Mesenteric fat pad (tissue), 1 donor: ENCODE measurements at regions not wholly inside any gene's neighbourhood (a gene's known extent, or its start where the extent isn't known, plus 50 kb on each side); places are given as distances from the start of the nearest gene placed in this dataset.
"Not testable (repeated sequence)": the region's sequence is repeated elsewhere in the genome, so short reads cannot be mapped to it uniquely, and the experiment has no call there.

ENCODE experiments used
- DNase-seq: peaks from one replicate; pipeline ENCODE4 v3.0.0-alpha.2; 2020; ENCODE audit warnings: low spot score
- donor health status: DM: yes; HTN: yes; CAD: no.

DNA sequence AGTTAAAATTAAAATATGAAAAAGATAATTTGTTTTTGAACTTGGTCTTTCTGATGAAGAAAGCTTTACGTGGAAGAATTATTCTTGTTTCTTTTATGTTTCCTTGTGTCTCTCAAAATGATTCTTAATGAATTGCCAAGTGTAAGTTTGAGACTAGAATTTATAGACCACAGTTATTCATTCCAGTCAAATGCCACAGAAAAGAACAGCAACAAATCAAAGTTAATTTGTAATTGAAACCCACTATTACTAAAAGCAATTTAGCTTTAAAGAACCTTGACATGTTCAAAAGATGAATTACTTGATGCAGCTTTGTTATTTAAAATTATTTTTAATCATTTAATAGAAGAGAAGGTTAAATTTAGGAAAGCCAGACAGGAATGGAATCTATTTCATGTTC lies 1277.7 kb upstream of the NUDT12 start:
- DNase-seq, result no peak

DNA sequence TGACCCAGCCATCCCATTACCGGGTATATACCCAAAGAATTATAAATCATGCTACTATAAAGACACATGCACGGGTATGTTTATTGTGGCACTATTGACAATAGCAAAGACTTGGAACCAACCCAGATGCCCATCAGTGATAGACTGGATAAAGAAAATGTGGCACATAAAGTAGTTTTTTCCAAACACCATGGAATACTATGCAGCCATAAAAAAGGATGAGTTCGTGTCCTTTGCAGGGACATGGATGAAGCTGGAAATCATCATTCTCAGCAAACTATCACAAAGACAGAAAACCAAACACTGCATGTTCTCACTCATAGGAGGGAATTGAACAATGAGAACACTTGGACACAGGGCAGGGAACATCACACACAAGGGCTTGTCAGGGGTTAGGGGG lies 1268.9 kb upstream of the NUDT12 start:
- not testable (repeated sequence) for DNase-seq

DNA sequence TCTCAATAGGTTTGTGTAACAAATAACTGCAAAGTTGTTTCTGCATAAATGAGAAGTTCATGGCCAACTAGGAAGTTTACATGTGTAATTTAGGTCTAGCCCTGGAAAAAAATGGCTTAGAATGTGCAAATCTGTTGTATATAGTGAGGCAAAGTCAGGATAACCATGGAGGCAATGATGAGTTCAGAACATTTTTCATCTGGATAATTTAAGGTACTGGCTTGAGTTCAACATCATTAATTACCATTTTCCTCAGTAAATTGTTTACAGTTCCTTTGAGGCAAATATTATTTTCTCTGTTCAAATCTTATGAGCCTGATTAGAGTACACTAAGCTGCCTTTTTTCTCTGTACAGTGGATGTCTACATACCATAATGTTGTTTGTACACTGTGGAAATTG lies 1259.0 kb upstream of the NUDT12 start:
- DNase-seq, result no peak

DNA sequence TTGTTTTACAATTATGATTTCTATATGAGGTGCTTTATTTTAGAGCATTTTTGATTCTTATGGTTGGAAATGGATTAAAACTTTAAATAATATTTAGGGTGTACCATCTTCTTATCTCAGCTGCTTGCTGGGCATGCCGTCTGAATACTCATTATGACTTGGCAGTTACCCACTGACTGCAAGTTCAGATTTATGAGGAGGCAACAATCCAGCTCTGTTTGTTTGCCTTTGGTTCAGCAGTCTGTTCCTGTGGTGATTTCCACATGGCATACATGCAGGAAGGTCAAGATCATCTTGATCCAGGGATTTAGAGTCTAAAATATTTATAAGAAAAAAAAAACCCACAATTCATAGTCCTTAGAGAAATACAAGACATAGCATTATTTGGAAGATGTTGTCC lies 1254.5 kb upstream of the NUDT12 start:
- DNase-seq, result no peak

DNA sequence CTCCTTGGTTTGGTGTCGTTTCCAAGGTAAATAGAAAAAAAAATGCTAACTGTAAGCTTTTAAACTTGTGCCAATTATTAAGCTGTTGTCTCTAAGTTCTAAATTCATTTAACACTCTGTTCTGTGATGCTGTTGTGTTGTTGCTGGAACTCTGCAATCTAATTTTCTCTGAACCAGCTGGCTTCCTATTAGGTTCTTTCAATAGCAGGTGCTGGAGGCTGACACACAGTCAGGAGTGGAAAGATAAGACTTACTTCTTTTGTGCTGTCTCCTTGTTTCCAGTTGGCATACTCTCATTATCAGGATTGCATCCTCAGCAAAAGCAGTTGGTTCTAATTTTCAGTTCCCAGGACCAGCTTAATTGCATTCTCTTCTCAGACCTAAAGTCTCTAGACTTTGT lies 1252.6 kb upstream of the NUDT12 start:
- DNase-seq, result no peak

DNA sequence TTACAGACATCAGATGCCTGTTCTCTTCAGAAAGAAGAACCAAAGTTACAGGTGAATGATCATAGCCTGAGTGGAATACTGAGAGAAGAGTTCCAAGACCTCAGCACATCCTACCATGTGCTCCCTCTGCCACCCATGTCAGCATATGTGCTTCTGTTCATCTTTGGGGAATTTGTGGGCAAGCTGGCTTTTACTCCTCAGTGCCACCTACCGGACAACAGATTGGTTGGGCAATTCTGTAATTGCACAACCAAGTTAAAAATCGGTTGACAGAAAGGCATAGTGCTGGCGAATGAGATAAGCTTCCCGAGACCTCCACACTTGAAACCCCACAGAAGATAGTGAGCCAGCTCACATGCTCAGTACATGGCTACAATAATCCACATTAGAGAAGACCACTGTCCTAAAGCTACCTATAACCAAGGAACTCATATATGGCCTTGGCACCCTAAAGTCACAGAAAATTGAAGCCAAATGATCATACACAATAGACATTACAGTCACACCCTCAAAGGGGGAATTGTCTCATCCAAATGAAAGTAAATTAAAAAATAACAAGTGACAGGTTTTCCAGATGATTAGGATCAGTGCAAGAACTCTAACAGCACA lies 1238.0 kb upstream of the NUDT12 start:
- DNase-seq, result no peak

DNA sequence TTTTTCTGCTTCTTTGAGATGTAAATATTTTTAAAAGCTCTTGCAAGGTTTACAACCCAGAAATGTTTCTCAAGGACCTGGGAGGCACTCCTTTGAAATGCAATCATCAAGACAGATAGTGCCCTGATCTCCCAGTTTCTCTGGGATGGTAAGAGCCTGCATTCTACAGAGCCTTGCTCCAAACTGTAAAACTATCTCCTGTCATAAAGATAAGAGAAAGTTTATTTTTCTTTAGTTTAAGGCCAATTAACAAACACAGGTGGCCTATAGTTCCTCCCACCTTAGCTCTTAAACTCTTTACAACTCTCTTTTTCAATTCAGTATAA lies 1231.1 kb upstream of the NUDT12 start:
- DNase-seq, result no peak

DNA sequence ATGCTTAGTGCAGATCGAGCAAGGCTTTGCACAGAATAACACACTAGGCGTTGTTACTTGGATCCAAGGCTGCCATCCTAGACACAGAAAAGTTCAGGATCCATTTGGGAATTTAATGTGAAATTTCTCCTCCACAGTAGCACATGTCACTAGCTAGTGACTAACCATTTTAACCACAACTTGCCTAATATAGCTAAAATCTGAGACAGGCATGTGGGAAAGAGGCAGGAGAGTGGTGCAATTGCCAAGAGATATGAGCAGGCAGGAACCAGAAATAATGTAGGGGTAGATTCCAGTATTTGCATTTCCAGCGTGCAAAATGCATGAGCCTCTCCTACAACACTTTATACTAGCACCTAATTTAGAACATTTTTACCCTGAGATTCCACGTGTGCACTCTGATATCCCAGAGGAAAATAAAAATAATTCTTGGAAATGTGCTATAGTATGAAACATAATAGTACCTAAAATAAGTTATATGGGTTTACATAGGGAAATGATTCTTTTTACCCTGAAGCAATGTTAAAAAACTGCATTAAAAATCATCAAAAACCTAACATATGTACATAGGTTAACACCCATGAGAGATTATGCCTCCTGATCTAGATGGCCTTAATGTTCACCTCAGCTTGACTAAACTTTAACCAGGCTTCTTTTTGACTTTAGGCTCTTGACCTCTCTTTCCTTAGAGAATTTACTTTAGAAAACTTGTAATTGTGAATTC lies 1230.6 kb upstream of the NUDT12 start:
- DNase-seq, result no peak

DNA sequence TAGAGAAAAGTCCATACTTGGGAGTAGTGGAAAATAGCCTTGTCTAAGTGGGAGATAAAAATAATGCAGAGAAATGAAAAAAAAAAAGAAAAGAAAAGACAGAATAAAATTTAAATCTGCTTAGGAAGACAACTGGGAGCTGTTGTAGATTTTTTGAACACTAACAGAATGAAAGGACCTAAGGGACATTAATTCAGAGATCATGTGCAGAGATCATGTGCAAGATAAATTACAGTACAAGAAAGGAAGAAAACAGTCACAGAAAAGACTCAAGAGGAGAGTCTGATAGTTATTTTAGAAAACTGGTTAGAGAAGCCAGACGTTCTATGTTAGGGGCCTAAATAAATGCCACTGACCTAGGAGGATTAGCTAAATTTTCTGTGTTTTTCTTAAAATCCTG lies 1226.8 kb upstream of the NUDT12 start:
- DNase-seq, result no peak

DNA sequence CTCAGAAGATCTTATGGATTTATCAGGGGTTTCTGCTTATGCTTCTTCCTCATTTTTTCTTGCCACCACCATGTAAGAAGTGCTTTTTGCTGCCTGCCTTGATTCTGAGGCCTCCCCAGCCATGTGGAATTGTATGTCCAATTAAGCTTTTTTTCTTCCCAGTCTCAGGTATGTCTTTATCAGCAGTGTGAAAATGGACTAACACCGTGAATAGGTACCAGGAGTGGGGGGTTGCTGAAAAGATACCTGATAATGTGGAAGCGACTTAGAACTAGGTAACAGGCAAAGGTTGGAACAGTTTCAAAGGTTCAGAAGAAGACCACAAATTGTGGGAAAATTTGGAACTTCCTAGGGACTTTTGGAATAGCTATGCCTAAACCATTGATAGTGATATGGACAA lies 1222.5 kb upstream of the NUDT12 start:
- DNase-seq, result no peak

DNA sequence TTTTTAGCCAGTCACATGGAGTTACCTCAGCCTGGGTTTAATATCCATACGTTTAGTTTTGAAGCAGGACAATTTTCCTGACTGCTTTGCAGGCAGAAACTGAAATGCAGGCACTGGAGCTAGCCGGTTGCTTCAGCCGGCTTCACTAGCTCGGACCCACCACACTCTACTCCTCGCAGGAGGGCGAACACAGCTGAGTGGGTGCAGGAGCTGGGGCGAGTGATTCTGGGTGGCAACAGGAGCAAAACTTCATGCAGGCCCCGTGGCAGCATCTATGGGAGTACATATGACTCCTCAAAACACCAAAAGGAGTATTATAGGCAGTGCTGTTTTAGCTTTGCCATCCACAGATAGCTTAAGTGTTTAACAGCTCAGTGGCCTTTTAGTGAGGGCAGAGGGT lies 1211.8 kb upstream of the NUDT12 start:
- DNase-seq, result no peak

DNA sequence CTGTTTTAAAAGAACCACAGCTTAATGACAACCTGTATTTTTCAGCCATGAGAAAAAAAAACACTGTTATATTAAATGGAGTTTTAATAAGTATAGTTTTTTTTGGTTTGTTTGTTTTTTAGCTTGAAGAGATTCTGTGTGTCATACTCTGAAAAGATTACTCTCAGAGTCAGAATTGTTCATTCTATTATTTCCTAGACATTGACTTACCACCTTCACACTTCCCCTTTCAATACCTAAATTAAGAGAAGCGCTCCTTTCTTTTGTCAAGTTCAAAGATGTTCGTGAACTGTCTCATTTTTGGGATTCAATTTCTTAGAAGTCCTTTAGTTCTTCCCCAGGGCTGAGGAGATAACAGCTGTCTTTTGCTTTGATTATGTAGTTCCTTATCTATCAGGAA lies 1201.6 kb upstream of the NUDT12 start:
- no peak for DNase-seq

DNA sequence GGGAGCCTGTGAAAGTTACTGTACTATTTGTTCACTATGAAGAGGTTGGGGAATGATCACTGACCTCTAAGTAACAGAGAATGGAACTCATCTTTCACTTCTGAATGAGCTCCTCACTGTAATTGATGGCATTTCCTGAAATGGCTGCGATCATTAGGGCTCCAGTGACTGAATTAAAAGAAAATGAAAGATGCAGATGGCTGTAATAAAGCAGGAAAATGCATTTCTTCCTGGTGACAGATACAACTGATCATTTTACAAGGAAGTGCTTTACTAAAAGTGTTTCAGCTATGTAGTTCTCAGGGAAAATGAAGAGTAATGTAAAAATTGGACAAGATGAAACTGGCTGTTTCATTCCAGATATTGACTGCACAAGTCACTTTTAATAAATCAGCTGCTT lies 1200.6 kb upstream of the NUDT12 start:
- no peak for DNase-seq

DNA sequence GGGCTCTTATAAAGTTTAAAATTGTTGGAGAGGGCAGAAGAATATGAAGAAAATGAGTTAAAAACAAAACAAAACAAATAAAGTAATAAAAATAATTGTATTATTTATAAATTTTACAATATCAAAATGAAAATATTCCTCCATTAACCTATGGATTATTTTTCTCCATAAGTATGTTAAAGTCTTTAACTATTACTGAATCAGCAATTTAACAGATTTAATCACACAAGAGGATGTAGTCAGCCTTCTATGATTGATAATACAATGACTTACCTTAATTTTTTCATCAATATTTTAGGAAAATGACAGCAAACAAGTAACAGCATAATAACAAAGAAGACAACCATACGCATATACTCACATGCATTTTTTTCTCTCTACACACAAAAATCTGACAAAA lies 1195.3 kb upstream of the NUDT12 start:
- DNase-seq, result no peak

DNA sequence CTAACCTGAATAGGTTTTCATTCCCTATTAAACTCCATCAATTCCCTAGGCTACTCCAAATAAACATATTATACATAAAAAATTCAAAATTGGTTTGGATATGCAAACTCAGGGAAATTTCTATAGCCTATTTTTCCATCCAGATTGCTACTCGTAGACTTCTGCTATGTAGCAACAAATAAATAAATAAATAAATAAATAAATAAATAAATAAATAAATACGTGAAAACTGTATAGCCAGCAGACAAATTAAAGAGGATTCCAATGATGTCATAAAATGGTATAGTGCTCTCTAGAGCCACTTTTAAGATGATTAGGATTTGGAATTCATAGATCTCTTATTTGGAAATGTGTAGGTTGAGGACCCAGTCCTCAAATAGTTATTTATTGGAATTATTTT lies 1193.2 kb upstream of the NUDT12 start:
- no peak for DNase-seq

DNA sequence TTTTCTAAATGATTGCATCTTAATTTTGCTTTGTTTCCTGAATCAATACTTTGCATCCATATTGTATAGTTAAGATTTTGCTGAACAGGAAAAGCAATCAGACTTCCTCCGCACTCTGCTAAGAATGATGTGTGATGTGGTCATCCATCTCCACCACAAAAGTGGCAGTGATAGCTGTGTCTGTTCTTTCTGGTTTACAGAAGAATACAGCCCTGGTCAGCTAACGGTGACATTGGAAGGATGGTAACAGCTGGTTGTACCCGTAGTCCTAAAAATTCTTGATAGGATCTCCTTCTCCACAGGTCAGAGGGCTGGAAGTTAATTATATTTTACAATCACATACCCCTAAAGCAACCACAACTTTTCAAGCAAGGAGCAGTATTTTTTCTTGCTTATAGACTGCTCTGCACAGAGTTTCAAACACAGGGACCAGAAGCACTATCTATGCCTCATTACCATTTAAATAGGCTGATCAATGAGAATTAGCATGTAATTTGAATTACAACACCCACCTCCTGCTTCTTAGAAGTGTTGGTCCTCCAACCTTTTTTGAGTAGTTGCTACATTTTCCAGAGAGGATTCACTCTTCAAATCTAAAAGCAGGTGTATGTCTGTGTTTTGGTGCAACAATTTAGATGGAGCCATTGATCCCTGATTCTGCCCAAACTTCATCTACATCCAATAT lies 1191.9 kb upstream of the NUDT12 start:
- no peak for DNase-seq

DNA sequence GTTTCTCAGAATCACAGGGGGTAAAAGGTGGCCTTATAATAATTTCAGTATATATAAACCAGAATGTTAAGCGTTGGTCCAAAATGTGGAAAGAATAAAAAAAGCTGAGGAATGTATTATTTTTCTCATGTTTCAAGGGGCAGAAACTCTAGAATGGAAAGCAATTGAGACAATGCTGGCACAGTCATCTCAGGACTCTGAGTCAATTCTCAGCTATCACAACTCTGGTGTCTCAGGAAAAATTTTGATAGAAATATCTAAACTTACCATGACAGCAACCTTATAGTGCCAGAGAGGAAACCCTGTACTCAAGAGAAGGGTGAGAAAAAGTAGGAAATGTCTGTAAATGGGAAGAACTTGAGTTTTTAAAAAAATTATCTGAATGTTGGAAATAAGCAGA lies 1189.4 kb upstream of the NUDT12 start:
- DNase-seq, result no peak

DNA sequence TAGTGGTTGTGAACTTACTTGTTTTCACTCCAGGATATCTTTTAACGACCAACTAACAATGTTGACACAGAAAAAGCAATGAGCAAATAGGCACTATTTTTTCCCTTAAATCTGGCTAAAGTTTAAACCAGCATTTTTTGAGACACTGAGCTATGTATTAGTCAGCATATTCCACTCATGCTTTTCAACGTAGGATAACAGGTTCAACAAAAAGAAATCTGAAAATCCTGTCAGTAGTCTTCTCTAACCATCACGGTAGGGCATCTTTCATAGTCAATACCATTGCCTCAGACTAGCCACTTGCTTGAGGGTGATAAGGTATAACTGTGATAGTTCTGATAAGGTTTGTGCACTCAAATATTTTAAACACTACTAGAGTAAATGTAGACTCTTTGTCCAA lies 1177.3 kb upstream of the NUDT12 start:
- DNase-seq, result no peak

DNA sequence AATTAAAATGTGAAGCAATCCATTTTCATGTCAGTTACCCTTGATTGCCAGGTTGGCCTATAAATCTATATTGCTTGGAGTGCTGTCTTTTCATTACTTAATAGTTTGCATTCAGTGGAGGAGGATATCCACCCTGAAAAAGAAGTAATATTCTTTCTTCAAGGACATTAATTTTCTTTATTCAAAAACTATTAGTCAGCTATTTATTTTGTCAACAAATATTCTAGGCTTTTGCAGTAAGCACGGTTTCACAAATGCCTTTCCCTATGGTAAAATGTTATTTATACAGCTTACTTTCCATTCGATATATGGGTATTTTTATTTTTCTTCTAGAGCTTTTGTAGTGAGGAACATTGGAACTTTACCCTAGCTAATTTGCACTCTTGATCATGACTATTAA lies 1176.9 kb upstream of the NUDT12 start:
- no peak for DNase-seq

DNA sequence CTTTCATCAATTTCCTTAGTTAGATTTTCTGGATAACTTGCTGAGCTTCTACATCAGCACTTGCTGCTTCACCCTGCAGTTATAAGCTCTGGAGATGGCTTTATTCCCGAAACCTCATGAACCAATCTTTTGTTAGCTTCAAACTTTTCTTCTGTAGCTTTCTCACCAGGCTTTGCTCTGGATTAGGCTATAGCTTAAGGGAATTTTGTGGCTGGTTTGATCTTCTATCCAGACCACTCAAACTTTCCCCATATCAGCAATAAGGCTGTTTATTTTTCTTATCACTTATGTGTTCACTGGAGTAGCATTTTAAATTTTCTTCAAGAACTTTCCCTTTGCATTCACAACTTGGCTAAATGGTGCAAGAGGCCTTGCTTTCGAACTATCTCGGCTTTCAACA lies 1173.5 kb upstream of the NUDT12 start:
- DNase-seq, result no peak

DNA sequence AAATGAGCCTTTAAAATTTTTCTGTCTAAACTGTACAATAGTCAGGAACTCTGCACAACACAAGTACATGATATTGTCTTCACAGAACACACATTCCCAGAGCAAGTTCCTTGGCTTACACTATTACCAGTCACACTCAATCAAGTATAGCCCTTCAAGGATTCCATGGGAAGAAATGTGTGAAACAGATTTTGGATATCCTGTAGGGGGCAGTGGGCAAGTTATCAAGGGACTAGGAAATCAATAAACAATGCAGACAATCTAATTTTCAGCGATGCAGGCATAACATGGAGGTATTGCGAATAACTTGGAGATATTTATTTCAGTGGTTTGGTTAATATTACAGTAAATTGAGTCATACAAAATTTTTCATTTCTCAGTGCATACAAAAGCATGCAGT lies 1171.5 kb upstream of the NUDT12 start:
- no peak for DNase-seq

DNA sequence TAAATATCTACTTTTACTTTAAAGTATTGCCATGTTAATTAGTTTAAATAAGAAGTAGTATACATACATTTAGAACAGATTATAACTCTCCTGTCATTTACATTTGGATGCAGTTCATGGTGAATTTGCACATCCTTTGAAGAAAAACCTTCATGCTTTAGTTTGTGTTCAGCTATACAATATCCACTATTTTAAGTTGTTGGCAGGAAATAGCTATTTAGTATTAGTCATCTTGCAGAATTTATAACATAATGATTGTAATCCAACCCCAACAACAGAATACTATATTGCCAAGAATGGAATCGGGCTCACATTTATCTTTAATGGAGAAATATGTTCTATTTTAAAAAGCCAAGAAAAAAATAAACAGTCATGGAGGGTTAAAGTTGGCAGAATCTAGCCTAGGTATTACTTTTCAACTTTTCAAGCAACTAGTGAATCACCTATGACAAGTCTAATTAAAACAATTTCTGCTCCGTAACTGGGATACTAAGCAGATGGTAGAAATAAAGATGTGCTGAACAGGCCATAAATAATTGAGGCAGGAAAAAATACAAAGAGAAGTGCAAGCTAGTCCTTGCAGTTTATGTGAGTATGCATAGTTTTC lies 1170.6 kb upstream of the NUDT12 start:
- DNase-seq, result no peak

DNA sequence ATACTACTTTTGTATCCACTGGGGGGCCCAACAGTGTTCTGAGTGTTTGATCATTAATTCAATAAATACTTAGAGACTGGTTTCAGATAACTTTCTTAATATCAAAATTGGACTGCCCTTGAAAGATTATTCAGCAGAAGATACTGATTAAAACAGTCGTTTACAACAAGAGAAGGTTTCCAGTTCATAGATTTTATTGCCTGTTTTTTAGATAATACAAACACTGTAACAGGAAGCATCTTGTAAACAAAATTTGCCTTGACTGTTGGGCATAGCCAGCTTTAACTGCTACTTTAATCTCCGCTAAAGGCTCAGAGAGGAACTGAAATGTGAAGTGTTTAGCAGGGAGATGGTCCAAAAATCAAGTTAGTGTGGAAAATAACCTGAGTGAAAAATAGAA lies 1168.7 kb upstream of the NUDT12 start:
- DNase-seq, result no peak
